NB4 (cell line): ENCODE measurements at regions not wholly inside any gene's neighbourhood (a gene's known extent, or its start where the extent isn't known, plus 50 kb on each side); places are given as distances from the start of the nearest gene placed in this dataset.
"Not testable (repeated sequence)": the region's sequence is repeated elsewhere in the genome, so short reads cannot be mapped to it uniquely, and the experiment has no call there.

Source experiments
- DNase-seq: peaks from one replicate; pipeline ENCODE4 v3.0.0; 2010; ENCODE audit warnings: low read depth
- H3K4me3 ChIP-seq: one replicate; pipeline ENCODE4 v1.5.1; 2011; ENCODE audit warnings: mild to moderate bottlenecking, low read depth, low read length, moderate library complexity
- CTCF ChIP-seq: IDR thresholded peaks from one replicate; pipeline ENCODE4 v1.5.1; 2012; ENCODE audit warnings: low read depth, low read length
- MAX ChIP-seq: IDR thresholded peaks from 2 replicates; pipeline ENCODE4 v1.6.1; 2011; ENCODE audit warnings: low read depth, low read length
- MYC ChIP-seq: IDR thresholded peaks from 2 replicates; pipeline ENCODE4 v1.6.1; 2011; ENCODE audit warnings: low read depth, low read length
- POLR2A ChIP-seq: IDR thresholded peaks from 2 replicates; pipeline ENCODE4 v1.6.1; 2011; ENCODE audit warnings: mild to moderate bottlenecking; ENCODE audit not compliant: insufficient read length; ENCODE audit errors: extremely low read depth

GRCh38 chr6:68192988-68193387, 442.1 kb upstream of the ADGRB3 start:
- no peak for DNase-seq
- H3K4me3 ChIP-seq: no peak overlapping the region
- TF ChIP-seq MAX (no peak), MYC (no peak)

- DNase-seq: no peak
- no peak overlapping the region for H3K4me3 ChIP-seq
- TF ChIP-seq POLR2A (no peak), CTCF (no peak), MAX (no peak), MYC (no peak)
These were observed 445.8 kb upstream of the ADGRB3 start for GRCh38 chr6:68189217-68189815.

GRCh38 chr6:68186870-68187269, 448.2 kb upstream of the ADGRB3 start:
- TF ChIP-seq CTCF (no peak), POLR2A (no peak)
- no peak for DNase-seq
- no peak overlapping the region for H3K4me3 ChIP-seq

GRCh38 chr6:68182386-68182785, 452.7 kb upstream of the ADGRB3 start:
- no peak overlapping the region for H3K4me3 ChIP-seq
- DNase-seq: no peak
- TF ChIP-seq CTCF (no peak), POLR2A (no peak), MAX (no peak), MYC (no peak)

GRCh38 chr6:68181027-68181426, 454.1 kb upstream of the ADGRB3 start:
- not testable (repeated sequence) for H3K4me3 ChIP-seq, DNase-seq

- no peak for DNase-seq
- no peak overlapping the region for H3K4me3 ChIP-seq
- TF ChIP-seq MYC (no peak), CTCF (no peak), POLR2A (no peak), MAX (no peak)
These were observed 461.5 kb upstream of the ADGRB3 start for GRCh38 chr6:68173616-68174015.

GRCh38 chr6:68169922-68170321, 465.2 kb upstream of the ADGRB3 start:
- TF ChIP-seq CTCF (no peak), MAX (no peak), POLR2A (no peak), MYC (no peak)
- DNase-seq: no peak
- H3K4me3 ChIP-seq: no peak overlapping the region
